AG04449 (cell line): ENCODE measurements at regions not wholly inside any gene's neighbourhood (a gene's known extent, or its start where the extent isn't known, plus 50 kb on each side); places are given as distances from the start of the nearest gene placed in this dataset.
"Not testable (repeated sequence)": the region's sequence is repeated elsewhere in the genome, so short reads cannot be mapped to it uniquely, and the experiment has no call there.

Experiments
- CTCF ChIA-PET: fragments of 350-600 bp; formaldehyde crosslinking; extraction: SDS; loops from one replicate; lab custom pipeline; 2021; ENCODE audit warnings: antibody characterized with exemption; lab: Yijun Ruan, JAX
- POLR2A ChIA-PET: fragments of 400-600, 350-600 bp; formaldehyde crosslinking; extraction: SDS; loops from one replicate; lab custom pipeline; 2020; ENCODE audit warnings: antibody characterized with exemption, inconsistent platforms; lab: Yijun Ruan, JAX
- DNase-seq: peaks from one replicate; pipeline ENCODE4 v3.0.0-alpha.2; 2010; ENCODE audit warnings: low read depth, low spot score
- H3K4me3 ChIP-seq: 2 replicates; pipeline ENCODE4 v1.5.1; 2011; ENCODE audit warnings: low read depth, mild to moderate bottlenecking, control low read depth, low read length
- CTCF ChIP-seq: IDR thresholded peaks from one replicate; pipeline ENCODE4 v1.5.1; 2011; ENCODE audit warnings: mild to moderate bottlenecking, moderate library complexity, low read length, control low read depth, inconsistent platforms; ENCODE audit not compliant: insufficient read depth; ENCODE audit errors: missing control alignments

- no peak for TF ChIP-seq CTCF
- POLR2A ChIA-PET, result no interaction called here
- CTCF ChIA-PET, result interaction anchor here (1.3 kb wide), 1 partner anchor 8 kb away, joined by 3 read pairs; no protein-coding TSS in a partner anchor
- H3K4me3 ChIP-seq, result no peak overlapping the region
- DNase-seq, result no peak
Observed at GRCh38 chr14:56057767-56058166, 60.4 kb upstream of the PELI2 start.

GRCh38 chr14:56059054-56059453 lies 59.2 kb upstream of the PELI2 start:
- TF ChIP-seq CTCF, result no peak
- no peak overlapping the region for H3K4me3 ChIP-seq
- CTCF ChIA-PET, result no interaction called here
- DNase-seq, result no peak
- POLR2A ChIA-PET, result no interaction called here

- CTCF ChIA-PET, result no interaction called here
- TF ChIP-seq CTCF, result no peak
- DNase-seq, result no peak
Observed at GRCh38 chr14:56061051-56061450, 57.2 kb upstream of the PELI2 start.

GRCh38 chr14:56063131-56063530 lies 55.1 kb upstream of the PELI2 start:
- TF ChIP-seq CTCF, result no peak
- H3K4me3 ChIP-seq, result no peak overlapping the region
- POLR2A ChIA-PET, result no interaction called here
- no peak for DNase-seq
- CTCF ChIA-PET, result no interaction called here

More at GRCh38 chr14:56061051-56061450, 57.2 kb upstream of the PELI2 start:
- POLR2A ChIA-PET, result no interaction called here
- no peak overlapping the region for H3K4me3 ChIP-seq

- POLR2A ChIA-PET, result no interaction called here
- TF ChIP-seq CTCF, result no peak
- CTCF ChIA-PET, result no interaction called here
- no peak overlapping the region for H3K4me3 ChIP-seq
- DNase-seq, result no peak
Observed at GRCh38 chr14:56064513-56064912, 53.7 kb upstream of the PELI2 start.

- H3K4me3 ChIP-seq, POLR2A ChIA-PET, DNase-seq: not testable (repeated sequence)
- CTCF ChIA-PET, result interaction anchor here (1.3 kb wide), 1 partner anchor 8 kb away, joined by 3 read pairs; no protein-coding TSS in a partner anchor
Observed at GRCh38 chr14:56065199-56065598, 53.0 kb upstream of the PELI2 start.

GRCh38 chr14:56065621-56066290 lies 52.5 kb upstream of the PELI2 start:
- no peak for TF ChIP-seq CTCF
- ChIA-PET CTCF (interaction anchor here (1.3 kb wide), 1 partner anchor 9 kb away, joined by 3 read pairs; no protein-coding TSS in a partner anchor), POLR2A (no interaction called here)
- H3K4me3 ChIP-seq, result no peak overlapping the region
- no peak for DNase-seq
